SK-N-MC (cell line): ENCODE measurements at regions not wholly inside any gene's neighbourhood (a gene's known extent, or its start where the extent isn't known, plus 50 kb on each side); places are given as distances from the start of the nearest gene placed in this dataset.

ENCODE experiments used
- EZH2 ChIP-seq: fragments of 200-600 bp; sonication (generic); IDR thresholded peaks from one replicate; pipeline ENCODE4 v1.6.1; 2017; ENCODE audit warnings: antibody characterized with exemption
- FOXP2 ChIP-seq: optimal IDR thresholded peaks from 2 replicates; pipeline ENCODE3; 2011; ENCODE audit warnings: mild to moderate bottlenecking, moderate library complexity; ENCODE audit not compliant: insufficient read depth; ENCODE audit errors: extremely low read length, control extremely low read depth
- POLR2AphosphoS5 ChIP-seq: IDR thresholded peaks from 2 replicates; pipeline ENCODE4 v1.6.1; 2012; ENCODE audit warnings: mild to moderate bottlenecking, low read depth, low read length, borderline replicate concordance

GRCh38 chr4:92231511-92231910 lies 72.3 kb upstream of the GRID2 start:
- TF ChIP-seq EZH2 (no peak), POLR2AphosphoS5 (no peak), FOXP2 (no peak)
